H1 (cell line): ENCODE measurements at regions not wholly inside any gene's neighbourhood (a gene's known extent, or its start where the extent isn't known, plus 50 kb on each side); places are given as distances from the start of the nearest gene placed in this dataset.

Source experiments
- CBX8 ChIP-seq: fragments of 300-800, 300-1000 bp; sonication (generic); IDR thresholded peaks from 2 replicates; pipeline ENCODE4 v1.7.1; 2016; ENCODE audit warnings: low read depth, low read length, borderline replicate concordance
- CHD7 ChIP-seq: fragments of 300-600 bp; sonication (generic); IDR thresholded peaks from 2 replicates; pipeline ENCODE4 v1.7.1; 2012; ENCODE audit warnings: low read length, moderate library complexity, mild to moderate bottlenecking, inconsistent platforms; ENCODE audit not compliant: insufficient replicate concordance
- FOSL1 ChIP-seq: IDR thresholded peaks from 2 replicates; pipeline ENCODE4 v1.6.1; 2011; ENCODE audit warnings: mild to moderate bottlenecking, low read depth, low read length, moderate library complexity; ENCODE audit not compliant: insufficient read depth
- KDM1A ChIP-seq: fragments of 200-600, 300-600 bp; sonication (generic); IDR thresholded peaks from 2 replicates; pipeline ENCODE4 v1.7.1; 2016; ENCODE audit warnings: mild to moderate bottlenecking, low read length, borderline replicate concordance
- MAFK ChIP-seq: IDR thresholded peaks from 2 replicates; pipeline ENCODE4 v1.6.1; 2012; ENCODE audit warnings: low read depth, mild to moderate bottlenecking, improper control_type of control experiment, low read length
- RXRA ChIP-seq: IDR thresholded peaks from 2 replicates; pipeline ENCODE4 v1.6.1; 2011; ENCODE audit warnings: low read depth, mild to moderate bottlenecking, low read length, moderate library complexity; ENCODE audit not compliant: insufficient read depth
- SIRT6 ChIP-seq: IDR thresholded peaks from one replicate; pipeline ENCODE4 v1.7.1; 2012; ENCODE audit warnings: low read length, inconsistent platforms

GRCh38 chr2:54382601-54383000, 73.5 kb upstream of the SPTBN1 start (continued):
- TF ChIP-seq CHD7 = no peak
- TF ChIP-seq CBX8 = no peak
- no peak for TF ChIP-seq FOSL1
- no peak for TF ChIP-seq RXRA
- no peak for TF ChIP-seq KDM1A
- TF ChIP-seq SIRT6 = no peak
- no peak for TF ChIP-seq MAFK
